IMR-90 (cell line): ENCODE measurements at regions not wholly inside any gene's neighbourhood (a gene's known extent, or its start where the extent isn't known, plus 50 kb on each side); places are given as distances from the start of the nearest gene placed in this dataset.

ENCODE experiments used
- ATAC-seq: fragments of 200-7000 bp; cut with Tn5 transposase; 2 replicates; pipeline ENCODE4 v1.9.1; 2020; ENCODE audit warnings: low read depth, mild to moderate bottlenecking, moderate library complexity
- BruUV-seq: library from RNA; stranded (reverse); fragments of 400-500 nt; replicated peaks from 2 replicates; lab custom pipeline; 2021; lab: Mats Ljungman, UMichigan
- CTCF ChIA-PET: fragments of 300-600 bp; formaldehyde crosslinking; extraction: SDS; loops from one replicate; lab custom pipeline; 2021; ENCODE audit warnings: antibody characterized with exemption; lab: Yijun Ruan, JAX
- POLR2A ChIA-PET: fragments of 300-600 bp; sonication (Branson Sonifier 250); formaldehyde crosslinking; loops from one replicate; lab custom pipeline; 2022; ENCODE audit warnings: antibody characterized with exemption; ENCODE audit not compliant: unreplicated experiment; lab: Charles Lee
- DNase-seq: peaks from one replicate; pipeline ENCODE4 v3.0.0; 2013
- H2AFZ ChIP-seq: replicated peaks from 2 replicates; pipeline ENCODE3; 2013; ENCODE audit warnings: low read length, mild to moderate bottlenecking; ENCODE audit not compliant: poor library complexity
- H2AK5ac ChIP-seq: 2 replicates; pipeline ENCODE4 v1.6.1; 2013; ENCODE audit warnings: low read depth, low read length, inconsistent platforms
- H2AK9ac ChIP-seq: replicated peaks from 2 replicates; pipeline ENCODE3; 2013; ENCODE audit warnings: mild to moderate bottlenecking, low read depth, low read length, moderate library complexity; ENCODE audit not compliant: poor library complexity
- H2BK120ac ChIP-seq: 2 replicates; pipeline ENCODE4 v1.6.1; 2013; ENCODE audit warnings: low read depth, low read length, inconsistent platforms
- H2BK15ac ChIP-seq: 3 replicates; pipeline ENCODE4 v1.6.1; 2013; ENCODE audit warnings: low read depth, low read length, inconsistent platforms
- H2BK20ac ChIP-seq: 2 replicates; pipeline ENCODE4 v1.6.1; 2013; ENCODE audit warnings: low read depth, mild to moderate bottlenecking, inconsistent platforms, low read length, moderate library complexity
- H2BK5ac ChIP-seq: 2 replicates; pipeline ENCODE4 v1.6.1; 2013; ENCODE audit warnings: mild to moderate bottlenecking, low read depth, low read length, inconsistent platforms; ENCODE audit not compliant: poor library complexity, severe bottlenecking
- H3K14ac ChIP-seq: replicated peaks from 2 replicates; pipeline ENCODE4 v1.6.1; 2013; ENCODE audit warnings: low read depth, low read length, inconsistent platforms
- H3K18ac ChIP-seq: 2 replicates; pipeline ENCODE4 v1.6.1; 2013; ENCODE audit warnings: low read depth, low read length, control low read depth
- H3K23ac ChIP-seq: 2 replicates; pipeline ENCODE4 v1.6.1; 2013; ENCODE audit warnings: low read depth, low read length, inconsistent platforms
- H3K27ac ChIP-seq: 2 replicates; pipeline ENCODE4 v1.5.1; 2013; ENCODE audit warnings: mild to moderate bottlenecking, control low read depth, low read length; ENCODE audit not compliant: insufficient read depth
- H3K27me3 ChIP-seq: 2 replicates; pipeline ENCODE4 v1.6.1; 2013; ENCODE audit warnings: low read length; ENCODE audit not compliant: control insufficient read depth, insufficient read depth
- H3K36me3 ChIP-seq: 2 replicates; pipeline ENCODE4 v1.6.1; 2013; ENCODE audit warnings: low read length, mixed read lengths; ENCODE audit not compliant: control insufficient read depth, insufficient read depth
- H3K4ac ChIP-seq: 2 replicates; pipeline ENCODE4 v1.6.1; 2013; ENCODE audit warnings: low read depth, low read length, inconsistent platforms
- H3K4me1 ChIP-seq: 2 replicates; pipeline ENCODE4 v1.6.1; 2013; ENCODE audit warnings: low read length, mixed read lengths; ENCODE audit not compliant: control insufficient read depth, insufficient read depth
- H3K4me2 ChIP-seq: 2 replicates; pipeline ENCODE4 v1.6.1; 2013; ENCODE audit warnings: low read depth, mild to moderate bottlenecking, control low read depth, low read length, moderate library complexity
- H3K4me3 ChIP-seq: 2 replicates; pipeline ENCODE4 v1.5.1; 2013; ENCODE audit warnings: low read depth, mild to moderate bottlenecking, control low read depth, low read length, moderate library complexity; ENCODE audit not compliant: insufficient read depth
- H3K56ac ChIP-seq: 2 replicates; pipeline ENCODE4 v1.6.1; 2013; ENCODE audit warnings: low read length, inconsistent platforms; ENCODE audit not compliant: insufficient read depth; ENCODE audit errors: extremely low read depth
- H3K79me1 ChIP-seq, 2 experiments: 2 replicates each; pipeline ENCODE4 v1.6.1; 2013; ENCODE audit warnings: low read length in 2 of 2, inconsistent platforms in 1 of 2, low read depth in 1 of 2
- H3K9ac ChIP-seq: 2 replicates; pipeline ENCODE4 v1.6.1; 2013; ENCODE audit warnings: low read depth, low read length, control low read depth
- H3K9me1 ChIP-seq: 2 replicates; pipeline ENCODE4 v1.6.1; 2013; ENCODE audit warnings: low read length, inconsistent platforms; ENCODE audit not compliant: insufficient read depth
- H3K9me3 ChIP-seq: 2 replicates; pipeline ENCODE4 v1.6.1; 2013; ENCODE audit warnings: low read length; ENCODE audit not compliant: control insufficient read depth, insufficient read depth
- H4K20me1 ChIP-seq: 2 replicates; pipeline ENCODE4 v1.6.1; 2013; ENCODE audit warnings: low read length, inconsistent platforms; ENCODE audit not compliant: insufficient read depth
- H4K5ac ChIP-seq: 2 replicates; pipeline ENCODE4 v1.6.1; 2013; ENCODE audit warnings: mild to moderate bottlenecking, low read depth, low read length, control low read depth
- H4K8ac ChIP-seq, 2 experiments: 2 replicates each; pipeline ENCODE4 v1.6.1; 2013; ENCODE audit warnings: low read depth in 2 of 2, low read length in 2 of 2, control low read depth in 1 of 2, inconsistent platforms in 1 of 2
- H4K91ac ChIP-seq: 2 replicates; pipeline ENCODE4 v1.6.1; 2013; ENCODE audit warnings: low read depth, low read length, inconsistent platforms; ENCODE audit not compliant: insufficient read depth
- BHLHE40 ChIP-seq: fragments of 150-350 bp; IDR thresholded peaks from 2 replicates; pipeline ENCODE4 v1.6.1; 2016; ENCODE audit warnings: mild to moderate bottlenecking, low read depth, low read length
- CEBPB ChIP-seq: IDR thresholded peaks from 2 replicates; pipeline ENCODE4 v1.6.1; 2012; ENCODE audit warnings: low read depth, low read length, improper control_type of control experiment
- CHD1 ChIP-seq: IDR thresholded peaks from 2 replicates; pipeline ENCODE4 v1.6.1; 2012; ENCODE audit warnings: low read depth, low read length, improper control_type of control experiment
- FOS ChIP-seq: fragments of 150-350 bp; IDR thresholded peaks from 2 replicates; pipeline ENCODE4 v1.6.1; 2016; ENCODE audit warnings: low read depth, low read length
- MAFK ChIP-seq: IDR thresholded peaks from 2 replicates; pipeline ENCODE4 v1.6.1; 2012; ENCODE audit warnings: low read depth, low read length, improper control_type of control experiment
- MAZ ChIP-seq: IDR thresholded peaks from 2 replicates; pipeline ENCODE4 v1.6.1; 2012; ENCODE audit warnings: low read depth, mild to moderate bottlenecking, low read length, improper control_type of control experiment, moderate library complexity, borderline replicate concordance
- MXI1 ChIP-seq: IDR thresholded peaks from 2 replicates; pipeline ENCODE4 v1.6.1; 2012; ENCODE audit warnings: low read depth, mild to moderate bottlenecking, low read length, moderate library complexity, borderline replicate concordance
- NFE2L2 ChIP-seq: fragments of 150-350 bp; IDR thresholded peaks from 2 replicates; pipeline ENCODE4 v1.6.1; 2016; ENCODE audit warnings: low read depth, mild to moderate bottlenecking, low read length
- POLR2A ChIP-seq: IDR thresholded peaks from 2 replicates; pipeline ENCODE4 v1.6.1; 2012; ENCODE audit warnings: mild to moderate bottlenecking, low read depth, low read length
- RAD21 ChIP-seq: IDR thresholded peaks from 2 replicates; pipeline ENCODE4 v1.6.1; 2012; ENCODE audit warnings: low read length, improper control_type of control experiment
- RCOR1 ChIP-seq: IDR thresholded peaks from 2 replicates; pipeline ENCODE4 v1.6.1; 2012; ENCODE audit warnings: mild to moderate bottlenecking, low read length, improper control_type of control experiment; ENCODE audit not compliant: insufficient replicate concordance
- WGBS, 2 experiments: methylation state at CpG; one replicate each; pipeline versions ENCODE4 v1.1.5 to v1.1.7; 2013; ENCODE audit warnings: missing lambda C conversion rate in 2 of 2; ENCODE audit not compliant: insufficient read length in 1 of 2; ENCODE audit errors: extremely low coverage in 2 of 2; 5-methylcytosine and 5-hydroxymethylcytosine counted together
- dilution Hi-C: fragments of 300-500 bp; cut with HindIII; formaldehyde crosslinking; loops from one replicate; pipeline ENCODE4 v1.14.3; 2018; ENCODE audit warnings: low sequenced_read_pairs; ENCODE audit not compliant: unreplicated experiment
- in situ Hi-C: fragments of 300-500 bp; cut with MboI; formaldehyde crosslinking; loops from 3 replicates; pipeline ENCODE4 v1.14.3; 2019; ENCODE audit warnings: low sequenced_read_pairs, inconsistent platforms, mixed read lengths
- intact Hi-C: fragments of 100-400 bp; cut with micrococcal nuclease; formaldehyde crosslinking; loops from 2 replicates; pipeline ENCODE4 v1.10.0; 2022
- TF ChIP-seq, protein P1 (sequence below): conservative IDR thresholded peaks from 2 replicates; pipeline ENCODE4 v1.5.1; 2012; ENCODE audit warnings: mild to moderate bottlenecking, low read depth, low read length, improper control_type of control experiment

DNA sequence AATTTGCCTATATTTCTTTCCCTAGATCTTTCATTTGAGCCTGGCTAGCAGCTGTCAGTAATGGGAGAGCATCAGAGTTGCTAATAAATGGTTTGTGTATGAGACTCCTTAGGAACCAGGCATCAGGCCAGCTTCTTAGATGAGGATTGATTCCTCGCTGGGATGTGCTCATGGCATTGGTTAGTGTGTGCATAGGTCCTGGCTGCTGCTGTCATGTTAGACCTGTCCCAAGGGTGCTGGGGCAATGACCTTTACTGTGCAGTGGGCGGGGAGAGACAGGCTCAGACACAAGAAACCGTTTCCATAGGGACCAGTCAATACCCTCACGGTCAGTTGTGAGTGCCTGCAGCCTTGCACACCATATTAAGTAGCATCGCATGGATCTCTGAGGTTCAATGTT, 112.3 kb upstream of the NR3C1 start:
- Histone ChIP-seq H3K4me1 (peaks cover 3% of the 10 kb centered on the region; the same call in 1 of the 2 replicates), H3K9me1 (no peaks in the 10 kb centered on the region), H4K91ac (no peak overlapping the region), H3K36me3 (no peaks in the 10 kb centered on the region), H3K79me1 (no peaks in the 10 kb centered on the region), H3K4me2 (no peak overlapping the region), H2AK5ac (0 out of 2 replicates have a peak overlapping the region, but pooled peaks have one; percentile 44), H2BK5ac (no peak overlapping the region), H3K14ac (peak overlapping the region; percentile 43; the same call in 1 of the 2 replicates), H4K8ac (no peak overlapping the region), H3K9me3 (no peaks in the 10 kb centered on the region), H2BK15ac (no peak overlapping the region), H3K18ac (no peak overlapping the region), H3K56ac (no peak overlapping the region), H4K5ac (no peak overlapping the region), H2BK20ac (no peak overlapping the region), H3K4me3 (no peak overlapping the region), H3K23ac (no peak overlapping the region), H3K4ac (no peak overlapping the region; the same call in 1 of the 2 replicates), H2BK120ac (0 out of 2 replicates have a peak overlapping the region, but pooled peaks have one; percentile 32), H3K27me3 (no peaks in the 10 kb centered on the region), H3K9ac (no peak overlapping the region), H4K20me1 (no peaks in the 10 kb centered on the region), H3K27ac (no peak overlapping the region), H2AK9ac (peak overlapping the region; percentile 44), H2AFZ (peak overlapping the region; percentile 5)
- peak; percentile 37; the same call in 1 of the 2 replicates for ATAC-seq
- DNase-seq = peak; percentile 39
- ChIA-PET POLR2A (no interaction called here), CTCF (no interaction called here)
- WGBS, 2 experiments = 74% methylated on average over 3 of the region's 5 CpGs; no CpG with 5 or more reads in 1 of the 2 experiments
- intact Hi-C loops = no loop called here
- in situ Hi-C loops = no loop called here
- dilution Hi-C loops = no loop called here
- TF ChIP-seq MAFK (no peak), BHLHE40 (no peak), NFE2L2 (no peak), MXI1 (no peak), RAD21 (no peak), FOS (no peak), RCOR1 (no peak), CHD1 (no peak), POLR2A (no peak), MAZ (no peak), CEBPB (no peak)
- TF ChIP-seq, protein P1, sequence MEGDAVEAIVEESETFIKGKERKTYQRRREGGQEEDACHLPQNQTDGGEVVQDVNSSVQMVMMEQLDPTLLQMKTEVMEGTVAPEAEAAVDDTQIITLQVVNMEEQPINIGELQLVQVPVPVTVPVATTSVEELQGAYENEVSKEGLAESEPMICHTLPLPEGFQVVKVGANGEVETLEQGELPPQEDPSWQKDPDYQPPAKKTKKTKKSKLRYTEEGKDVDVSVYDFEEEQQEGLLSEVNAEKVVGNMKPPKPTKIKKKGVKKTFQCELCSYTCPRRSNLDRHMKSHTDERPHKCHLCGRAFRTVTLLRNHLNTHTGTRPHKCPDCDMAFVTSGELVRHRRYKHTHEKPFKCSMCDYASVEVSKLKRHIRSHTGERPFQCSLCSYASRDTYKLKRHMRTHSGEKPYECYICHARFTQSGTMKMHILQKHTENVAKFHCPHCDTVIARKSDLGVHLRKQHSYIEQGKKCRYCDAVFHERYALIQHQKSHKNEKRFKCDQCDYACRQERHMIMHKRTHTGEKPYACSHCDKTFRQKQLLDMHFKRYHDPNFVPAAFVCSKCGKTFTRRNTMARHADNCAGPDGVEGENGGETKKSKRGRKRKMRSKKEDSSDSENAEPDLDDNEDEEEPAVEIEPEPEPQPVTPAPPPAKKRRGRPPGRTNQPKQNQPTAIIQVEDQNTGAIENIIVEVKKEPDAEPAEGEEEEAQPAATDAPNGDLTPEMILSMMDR = no peak
- no TSS peak for BruUV-seq
